ENCODE measurements at regions not wholly inside any gene's neighbourhood (a gene's known extent, or its start where the extent isn't known, plus 50 kb on each side); places are given as distances from the start of the nearest gene placed in this dataset.

DNA sequence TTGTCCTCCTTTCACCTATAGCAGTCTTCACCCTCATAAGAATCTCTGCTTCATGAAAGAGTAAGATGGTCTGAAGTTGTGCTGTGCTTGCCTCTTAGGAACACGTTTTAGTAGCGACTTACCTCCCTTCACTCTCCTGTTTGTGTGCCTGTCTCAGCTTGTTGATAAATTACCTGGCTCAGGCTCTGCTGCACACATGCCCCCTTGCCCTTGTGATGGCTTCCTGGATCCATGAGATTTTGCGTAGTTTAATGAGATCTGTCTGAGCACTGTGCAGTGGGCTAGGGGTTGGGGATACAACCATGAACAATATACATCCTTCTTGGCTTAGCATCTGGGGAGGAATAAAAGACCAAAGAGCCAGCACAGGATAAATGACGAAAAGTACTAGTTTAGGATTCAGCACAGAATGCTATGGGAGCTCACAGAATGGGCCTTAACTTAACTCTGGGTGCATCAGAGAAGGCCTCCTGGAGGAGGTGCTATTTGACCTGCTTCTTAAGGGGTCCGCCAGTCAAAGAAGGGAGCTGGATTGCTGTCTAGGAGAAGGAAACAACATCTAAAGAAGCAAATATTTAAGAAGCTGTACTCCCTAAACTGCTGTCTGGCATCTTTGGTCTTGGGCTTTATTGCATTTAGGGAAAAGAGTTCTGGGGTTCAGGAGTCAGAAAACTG is 175.7 kb upstream of the PLXNA2 start:
- Histone ChIP-seq H2AFZ (no peak overlapping the region), H4K20me1 (ENCODE audit: insufficient read depth) (no peaks in the 10 kb centered on the region), H3K27me3 (replicated peaks; ENCODE audit: insufficient read depth) (0 out of 2 replicates have a peak, but pooled peaks cover 4% of the 10 kb centered on the region), H3K9ac (no peak overlapping the region), H3K9me2 (ENCODE audit: insufficient read depth) (no peaks in the 10 kb centered on the region), H3K79me2 (ENCODE audit: insufficient read depth) (no peaks in the 10 kb centered on the region), H3K4me2 (ENCODE audit: unreplicated experiment) (no peak overlapping the region), H3K4me1 (ENCODE audit: insufficient read depth) (no peaks in the 10 kb centered on the region), H3K4me3 (no peak overlapping the region), H3K9me3 (ENCODE audit: low read depth) (no peaks in the 10 kb centered on the region), H3K36me3 (ENCODE audit: low read depth) (no peaks in the 10 kb centered on the region), H3F3A (ENCODE audit: insufficient read depth) (no peaks in the 10 kb centered on the region), H3K27ac (no peak overlapping the region)
- TF ChIP-seq EZH2phosphoT487 (IDR thresholded peaks at IDR 0.05; ENCODE audit: insufficient read depth, low read depth): no peak
- no peak for TF ChIP-seq EZH2 (IDR thresholded peaks at IDR 0.05; ENCODE audit: insufficient read depth, poor library complexity, severe bottlenecking)
- in situ Hi-C loops (cut with MboI): no loop called here
- WGBS, 2 experiments (ENCODE audit: low coverage in 1 of 2, low lambda C conversion rate in 2 of 2, missing lambda C conversion rate in 2 of 2): 36 to 44% methylated on average over 5 of the region's 5 CpGs
- no peak for DNase-seq

DNA sequence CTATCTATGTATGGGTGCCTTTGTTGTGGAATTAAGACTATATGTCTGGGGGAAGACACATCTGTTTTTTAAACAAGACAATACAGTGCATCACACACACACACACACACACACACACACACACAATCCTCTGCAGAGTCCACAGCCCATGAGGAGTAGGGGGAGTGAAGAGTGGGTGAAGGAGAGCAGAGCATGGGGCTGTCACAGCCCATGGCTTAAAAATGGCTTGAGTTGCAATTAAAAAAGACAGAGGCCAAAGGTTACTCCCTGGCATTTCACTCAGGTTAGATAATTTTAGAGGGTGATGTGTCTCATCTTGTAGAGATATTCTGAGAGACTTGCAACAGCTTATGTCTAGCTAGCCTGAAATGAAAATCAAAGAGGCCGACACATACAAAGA is 176.5 kb upstream of the PLXNA2 start:
- DNase-seq: no peak
- Histone ChIP-seq H3K9ac (no peak overlapping the region), H3K4me3 (no peak overlapping the region), H3F3A (ENCODE audit: insufficient read depth) (no peaks in the 10 kb centered on the region), H3K9me2 (ENCODE audit: insufficient read depth) (no peaks in the 10 kb centered on the region), H3K4me2 (ENCODE audit: unreplicated experiment) (no peak overlapping the region), H3K79me2 (ENCODE audit: insufficient read depth) (no peaks in the 10 kb centered on the region), H3K36me3 (ENCODE audit: low read depth) (no peaks in the 10 kb centered on the region), H3K27me3 (replicated peaks; ENCODE audit: insufficient read depth) (no peaks in the 10 kb centered on the region), H2AFZ (no peak overlapping the region), H3K4me1 (ENCODE audit: insufficient read depth) (no peaks in the 10 kb centered on the region), H3K27ac (no peak overlapping the region), H4K20me1 (ENCODE audit: insufficient read depth) (no peaks in the 10 kb centered on the region), H3K9me3 (ENCODE audit: low read depth) (no peaks in the 10 kb centered on the region)
- TF ChIP-seq EZH2 (IDR thresholded peaks at IDR 0.05; ENCODE audit: insufficient read depth, poor library complexity, severe bottlenecking): no peak
- TF ChIP-seq EZH2phosphoT487 (IDR thresholded peaks at IDR 0.05; ENCODE audit: insufficient read depth, low read depth): no peak
- in situ Hi-C loops (cut with MboI): no loop called here
- WGBS, 2 experiments (ENCODE audit: low coverage in 1 of 2, low lambda C conversion rate in 2 of 2, missing lambda C conversion rate in 2 of 2): 65 to 80% methylated on average over 1 of the region's 1 CpG

DNA sequence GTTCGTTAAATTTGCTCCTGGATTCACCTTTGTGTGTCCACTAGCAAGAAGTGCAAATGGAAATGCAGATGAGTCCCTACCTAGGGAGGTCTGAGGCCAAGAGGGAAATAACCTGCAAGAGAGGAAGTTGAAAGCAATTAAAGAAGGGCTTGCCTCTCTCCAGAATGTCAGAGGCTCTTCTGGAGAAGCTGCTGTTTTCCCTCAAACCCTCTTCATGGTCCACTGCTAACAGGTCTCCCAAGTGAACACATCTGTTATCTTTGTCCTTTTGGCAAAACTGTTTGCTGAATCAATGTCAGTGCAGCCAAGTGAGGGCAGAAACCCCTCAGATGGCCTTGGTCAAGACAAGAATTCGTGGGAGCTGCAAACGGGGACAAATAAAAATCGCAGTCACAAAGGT is 177.3 kb upstream of the PLXNA2 start:
- in situ Hi-C loops (cut with MboI): no loop called here
- 26 to 40% methylated on average over 4 of the region's 4 CpGs for WGBS, 2 experiments (ENCODE audit: low coverage in 1 of 2, low lambda C conversion rate in 2 of 2, missing lambda C conversion rate in 2 of 2)

DNA sequence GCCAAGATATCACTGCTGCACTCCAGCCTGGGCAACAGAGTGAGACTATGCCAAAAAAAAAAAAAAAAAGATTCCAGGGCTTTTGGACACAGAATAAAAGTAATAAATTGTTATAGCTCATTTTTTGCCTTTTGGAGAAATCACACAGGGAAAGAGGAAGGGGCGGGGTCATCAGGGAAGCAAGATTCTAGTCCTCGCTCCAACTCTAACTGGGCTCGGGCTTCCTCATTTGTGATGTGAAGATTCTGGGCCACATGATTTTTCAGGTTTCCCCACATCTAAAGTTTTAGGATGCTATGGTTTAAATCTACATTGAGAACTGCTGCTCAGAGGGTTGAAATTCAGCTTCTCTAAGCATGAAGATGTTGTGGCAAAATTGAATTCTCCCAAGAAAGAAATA is 179.3 kb upstream of the PLXNA2 start:
- H3K4me1 ChIP-seq (ENCODE audit: insufficient read depth): no peaks in the 10 kb centered on the region
- no peaks in the 10 kb centered on the region for H4K20me1 ChIP-seq (ENCODE audit: insufficient read depth)
- no peak for DNase-seq
- H2AFZ ChIP-seq: no peak overlapping the region
- in situ Hi-C loops (cut with MboI): no loop called here
- no peak overlapping the region for H3K4me2 ChIP-seq (ENCODE audit: unreplicated experiment)
- 19 to 31% methylated on average over 3 of the region's 3 CpGs for WGBS, 2 experiments (ENCODE audit: low coverage in 1 of 2, low lambda C conversion rate in 2 of 2, missing lambda C conversion rate in 2 of 2)
- TF ChIP-seq EZH2phosphoT487 (IDR thresholded peaks at IDR 0.05; ENCODE audit: insufficient read depth, low read depth) (no peak), EZH2 (IDR thresholded peaks at IDR 0.05; ENCODE audit: insufficient read depth, poor library complexity, severe bottlenecking) (no peak)
- no peaks in the 10 kb centered on the region for H3F3A ChIP-seq (ENCODE audit: insufficient read depth)
- no peak overlapping the region for H3K9ac ChIP-seq
- H3K27ac ChIP-seq: no peak overlapping the region
- H3K9me3 ChIP-seq (ENCODE audit: low read depth): no peaks in the 10 kb centered on the region
- H3K27me3 ChIP-seq (replicated peaks; ENCODE audit: insufficient read depth): no peaks in the 10 kb centered on the region
- no peaks in the 10 kb centered on the region for H3K36me3 ChIP-seq (ENCODE audit: low read depth)
- no peaks in the 10 kb centered on the region for H3K79me2 ChIP-seq (ENCODE audit: insufficient read depth)
- H3K9me2 ChIP-seq (ENCODE audit: insufficient read depth): no peaks in the 10 kb centered on the region; the same call in 1 of the 2 replicates
- no peak overlapping the region for H3K4me3 ChIP-seq

More for the DNA sequence above, 177.3 kb upstream of the PLXNA2 start:
- Histone ChIP-seq H3K4me2 (ENCODE audit: unreplicated experiment) (no peak overlapping the region), H3K4me3 (no peak overlapping the region), H3K9ac (no peak overlapping the region), H2AFZ (no peak overlapping the region), H3K9me3 (ENCODE audit: low read depth) (no peaks in the 10 kb centered on the region), H3K9me2 (ENCODE audit: insufficient read depth) (no peaks in the 10 kb centered on the region; the same call in 1 of the 2 replicates), H3K79me2 (ENCODE audit: insufficient read depth) (no peaks in the 10 kb centered on the region), H3K27ac (no peak overlapping the region), H3K36me3 (ENCODE audit: low read depth) (no peaks in the 10 kb centered on the region), H3K4me1 (ENCODE audit: insufficient read depth) (no peaks in the 10 kb centered on the region), H3K27me3 (replicated peaks; ENCODE audit: insufficient read depth) (no peaks in the 10 kb centered on the region), H3F3A (ENCODE audit: insufficient read depth) (no peaks in the 10 kb centered on the region), H4K20me1 (ENCODE audit: insufficient read depth) (no peaks in the 10 kb centered on the region)
- no peak for DNase-seq
- no peak for TF ChIP-seq EZH2 (IDR thresholded peaks at IDR 0.05; ENCODE audit: insufficient read depth, poor library complexity, severe bottlenecking)
